ENCODE measurements at regions not wholly inside any gene's neighbourhood (a gene's known extent, or its start where the extent isn't known, plus 50 kb on each side); places are given as distances from the start of the nearest gene placed in this dataset.

GRCh38 chr13:108574856-108575255 is 54.6 kb upstream of the MYO16 start:
- no peaks in the 10 kb centered on the region for H4K20me1 ChIP-seq (replicated peaks; ENCODE audit: control insufficient read depth, insufficient read depth, low read length)
- no peak overlapping the region for H3K4me2 ChIP-seq (ENCODE audit: insufficient read depth, low read length)
- H3K4me3 ChIP-seq, result no peak overlapping the region
- H3K36me3 ChIP-seq (ENCODE audit: control insufficient read depth, insufficient read depth, low read length), result no peaks in the 10 kb centered on the region
- no peak for DNase-seq (ENCODE audit: extremely low read depth in 1 of 4, low spot score in 3 of 4)
- TF ChIP-seq KDM4B (IDR thresholded peaks at IDR 0.05; ENCODE audit: borderline replicate concordance in 2 of 2, low read depth in 1 of 2) (no peak), SPI1 (IDR thresholded peaks at IDR 0.05; ENCODE audit: borderline replicate concordance, low read depth, low read length) (no peak), XRCC3 (IDR thresholded peaks at IDR 0.05) (no peak), NR2F6 (CRISPR knock-in tag; IDR thresholded peaks at IDR 0.05) (no peak), HMBOX1 (IDR thresholded peaks at IDR 0.05) (peak; percentile 73), MCM3 (IDR thresholded peaks at IDR 0.05) (no peak), NR1H2 (CRISPR knock-in tag; IDR thresholded peaks at IDR 0.05) (no peak)
- TF ChIP-seq, protein P1, sequence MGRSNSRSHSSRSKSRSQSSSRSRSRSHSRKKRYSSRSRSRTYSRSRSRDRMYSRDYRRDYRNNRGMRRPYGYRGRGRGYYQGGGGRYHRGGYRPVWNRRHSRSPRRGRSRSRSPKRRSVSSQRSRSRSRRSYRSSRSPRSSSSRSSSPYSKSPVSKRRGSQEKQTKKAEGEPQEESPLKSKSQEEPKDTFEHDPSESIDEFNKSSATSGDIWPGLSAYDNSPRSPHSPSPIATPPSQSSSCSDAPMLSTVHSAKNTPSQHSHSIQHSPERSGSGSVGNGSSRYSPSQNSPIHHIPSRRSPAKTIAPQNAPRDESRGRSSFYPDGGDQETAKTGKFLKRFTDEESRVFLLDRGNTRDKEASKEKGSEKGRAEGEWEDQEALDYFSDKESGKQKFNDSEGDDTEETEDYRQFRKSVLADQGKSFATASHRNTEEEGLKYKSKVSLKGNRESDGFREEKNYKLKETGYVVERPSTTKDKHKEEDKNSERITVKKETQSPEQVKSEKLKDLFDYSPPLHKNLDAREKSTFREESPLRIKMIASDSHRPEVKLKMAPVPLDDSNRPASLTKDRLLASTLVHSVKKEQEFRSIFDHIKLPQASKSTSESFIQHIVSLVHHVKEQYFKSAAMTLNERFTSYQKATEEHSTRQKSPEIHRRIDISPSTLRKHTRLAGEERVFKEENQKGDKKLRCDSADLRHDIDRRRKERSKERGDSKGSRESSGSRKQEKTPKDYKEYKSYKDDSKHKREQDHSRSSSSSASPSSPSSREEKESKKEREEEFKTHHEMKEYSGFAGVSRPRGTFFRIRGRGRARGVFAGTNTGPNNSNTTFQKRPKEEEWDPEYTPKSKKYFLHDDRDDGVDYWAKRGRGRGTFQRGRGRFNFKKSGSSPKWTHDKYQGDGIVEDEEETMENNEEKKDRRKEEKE (IDR thresholded peaks at IDR 0.05; ENCODE audit: borderline replicate concordance in 1 of 2, control insufficient read depth in 1 of 2, low read depth in 2 of 2, low read length in 1 of 2), result no peak
- TF ChIP-seq, protein P2, sequence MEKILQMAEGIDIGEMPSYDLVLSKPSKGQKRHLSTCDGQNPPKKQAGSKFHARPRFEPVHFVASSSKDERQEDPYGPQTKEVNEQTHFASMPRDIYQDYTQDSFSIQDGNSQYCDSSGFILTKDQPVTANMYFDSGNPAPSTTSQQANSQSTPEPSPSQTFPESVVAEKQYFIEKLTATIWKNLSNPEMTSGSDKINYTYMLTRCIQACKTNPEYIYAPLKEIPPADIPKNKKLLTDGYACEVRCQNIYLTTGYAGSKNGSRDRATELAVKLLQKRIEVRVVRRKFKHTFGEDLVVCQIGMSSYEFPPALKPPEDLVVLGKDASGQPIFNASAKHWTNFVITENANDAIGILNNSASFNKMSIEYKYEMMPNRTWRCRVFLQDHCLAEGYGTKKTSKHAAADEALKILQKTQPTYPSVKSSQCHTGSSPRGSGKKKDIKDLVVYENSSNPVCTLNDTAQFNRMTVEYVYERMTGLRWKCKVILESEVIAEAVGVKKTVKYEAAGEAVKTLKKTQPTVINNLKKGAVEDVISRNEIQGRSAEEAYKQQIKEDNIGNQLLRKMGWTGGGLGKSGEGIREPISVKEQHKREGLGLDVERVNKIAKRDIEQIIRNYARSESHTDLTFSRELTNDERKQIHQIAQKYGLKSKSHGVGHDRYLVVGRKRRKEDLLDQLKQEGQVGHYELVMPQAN (IDR thresholded peaks at IDR 0.05; ENCODE audit: borderline replicate concordance), result no peak
- H3K4me1 ChIP-seq (replicated peaks in 1 of 2; ENCODE audit: control insufficient read depth in 2 of 2, insufficient read depth in 2 of 2, low read length in 2 of 2), result peaks cover 5 to 15% of the 10 kb centered on the region in 2 experiments; a peak in 4 of 5 replicates
- FAIRE-seq, result no peak
- H3K9ac ChIP-seq (ENCODE audit: insufficient read depth in 1 of 2, low read depth in 2 of 2, low read length in 2 of 2), result no peak overlapping the region
- CTCF ChIA-PET (ENCODE audit: low intra/inter-chr PET ratio), result no interaction called here
- no TSS peak for BruUV-seq (replicated peaks)
- no peaks in the 10 kb centered on the region for H3K9me3 ChIP-seq (replicated peaks; ENCODE audit: control insufficient read depth, insufficient read depth, low read depth, low read length)
- no peak overlapping the region for H2AFZ ChIP-seq (ENCODE audit: low read depth, low read length)
- in situ Hi-C loops (cut with MboI) (no loop called here), intact Hi-C loops (cut with micrococcal nuclease) (loop anchor here (5.0 kb wide), 1 partner anchor 192 kb away; no protein-coding TSS in a partner anchor)
- no peak overlapping the region for H3K27ac ChIP-seq (ENCODE audit: extremely low read depth, low read depth, low read length)
- POLR2A ChIA-PET, result no interaction called here
- H3K79me2 ChIP-seq (ENCODE audit: control insufficient read depth, insufficient read depth, low read length), result no peaks in the 10 kb centered on the region; the same call in 2 of the 3 replicates
- H3K27me3 ChIP-seq (ENCODE audit: control insufficient read depth in 2 of 2, insufficient read depth in 2 of 2, low read length in 2 of 2), result no peaks in the 10 kb centered on the region
- no peak for ATAC-seq
- no peaks in the 10 kb centered on the region for H3K9me1 ChIP-seq (ENCODE audit: control insufficient read depth, insufficient read depth, low read length)

Measured in K562 (cell line).